NOMO-1 treated with DMSO at 0.1 percent for 48 hours (cell line): ENCODE measurements at regions not wholly inside any gene's neighbourhood (a gene's known extent, or its start where the extent isn't known, plus 50 kb on each side); places are given as distances from the start of the nearest gene placed in this dataset.

Experiments used
- DNase-seq: peaks from one replicate; lab custom pipeline; 2025; ENCODE audit not compliant: unreplicated experiment; lab: John Stamatoyannopoulos, UW

- DNase-seq: no peak
These were observed 84.8 kb upstream of the KITLG start for GRCh38 chr12:88665071-88665470.

GRCh38 chr12:88662961-88663360, 82.7 kb upstream of the KITLG start:
- no peak for DNase-seq

GRCh38 chr12:88662093-88662492, 81.8 kb upstream of the KITLG start:
- no peak for DNase-seq

GRCh38 chr12:88658009-88658408, 77.7 kb upstream of the KITLG start:
- DNase-seq: no peak

DNA sequence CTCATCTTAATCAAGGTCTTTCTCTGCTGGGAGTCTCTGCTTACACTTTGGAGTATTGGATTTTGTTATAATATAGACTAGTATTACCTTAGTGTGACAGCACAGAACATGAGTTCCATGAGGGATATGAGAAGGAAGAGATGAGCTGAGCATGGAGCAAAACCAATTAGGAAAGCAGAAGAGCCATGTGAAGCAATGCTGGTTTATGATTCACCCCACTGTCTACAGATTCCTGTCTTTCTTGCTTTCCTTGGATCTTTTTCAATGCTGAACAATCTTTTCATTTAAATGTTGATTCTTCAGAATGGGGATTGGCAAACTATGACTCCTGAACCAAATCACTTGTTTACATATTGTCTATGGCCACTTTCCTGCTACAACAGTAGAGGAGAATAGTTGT, 70.4 kb upstream of the KITLG start:
- no peak for DNase-seq

GRCh38 chr12:88648625-88649024, 68.4 kb upstream of the KITLG start:
- no peak for DNase-seq

- no peak for DNase-seq
These were observed 66.6 kb upstream of the KITLG start for GRCh38 chr12:88646824-88647223.

DNA sequence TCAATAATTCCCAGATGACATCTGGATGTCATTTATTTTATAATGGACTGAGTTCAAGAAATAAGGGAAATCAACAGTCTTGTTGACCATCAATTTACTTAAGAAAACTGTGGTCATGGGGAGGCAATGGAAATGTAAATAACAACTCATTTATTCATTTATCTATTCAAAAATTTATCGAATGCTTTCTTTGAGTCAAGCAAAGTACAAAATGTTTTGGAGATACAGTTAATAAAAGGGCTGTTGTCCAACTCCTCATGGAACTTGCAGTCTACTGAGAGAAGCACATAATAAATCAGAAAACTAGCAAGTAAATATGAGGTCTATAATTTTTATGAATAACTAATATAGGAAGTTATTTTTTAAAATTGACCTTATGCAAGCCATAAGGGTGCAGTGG, 65.5 kb upstream of the KITLG start:
- DNase-seq: no peak

DNA sequence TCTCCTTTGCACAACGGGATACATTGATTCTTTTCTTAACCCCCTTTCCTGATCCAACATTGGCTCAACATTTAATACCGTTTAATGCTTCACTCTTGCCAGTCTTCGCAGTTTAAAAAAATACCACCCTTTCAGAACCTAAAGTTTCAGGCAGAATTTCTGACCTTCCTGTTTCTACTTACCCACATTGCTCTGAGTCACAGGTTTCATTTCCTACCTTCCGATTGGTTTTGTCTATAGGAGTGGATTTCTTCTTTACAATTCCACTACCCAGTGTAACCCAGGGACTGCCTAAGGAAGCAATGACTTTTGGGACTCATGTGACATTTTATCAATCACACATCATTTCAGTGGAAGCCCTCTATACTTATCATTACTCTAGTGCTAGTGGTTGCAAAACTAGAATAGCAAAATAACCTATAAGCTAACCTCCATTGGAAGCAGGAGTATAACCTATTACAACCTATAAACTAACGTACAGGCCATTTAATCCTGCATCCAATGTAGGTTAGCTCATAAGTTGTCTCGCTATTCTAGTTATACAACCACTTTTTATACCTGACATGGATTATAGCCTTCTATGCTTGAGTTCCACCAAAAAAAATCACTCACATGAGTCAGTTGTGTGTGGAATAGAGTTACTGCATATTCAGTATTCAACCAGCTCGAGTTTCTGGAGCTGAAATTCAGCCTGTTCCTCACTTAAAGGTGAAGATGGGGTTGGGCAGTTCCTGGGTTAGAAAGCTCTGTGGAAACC, 64.9 kb upstream of the KITLG start:
- peak; percentile 81 for DNase-seq

DNA sequence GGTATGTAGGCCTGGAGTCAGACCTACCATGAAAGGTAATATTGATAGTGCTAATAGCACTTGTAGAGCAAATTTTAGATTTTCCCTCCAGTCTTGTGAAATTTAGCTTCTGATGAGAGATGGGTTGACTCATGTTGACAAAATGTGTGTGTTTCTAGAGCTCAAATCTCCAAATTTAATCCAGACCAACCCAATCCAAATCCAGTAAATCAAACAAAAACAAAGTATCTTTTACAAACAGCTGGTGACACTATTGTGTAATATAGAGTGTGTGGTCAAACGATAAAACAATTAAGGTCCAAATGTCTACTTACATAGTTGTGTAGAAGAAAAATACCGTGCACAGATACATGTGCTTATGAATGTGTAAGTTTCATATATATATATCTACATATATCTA, 63.4 kb upstream of the KITLG start:
- DNase-seq: no peak

DNA sequence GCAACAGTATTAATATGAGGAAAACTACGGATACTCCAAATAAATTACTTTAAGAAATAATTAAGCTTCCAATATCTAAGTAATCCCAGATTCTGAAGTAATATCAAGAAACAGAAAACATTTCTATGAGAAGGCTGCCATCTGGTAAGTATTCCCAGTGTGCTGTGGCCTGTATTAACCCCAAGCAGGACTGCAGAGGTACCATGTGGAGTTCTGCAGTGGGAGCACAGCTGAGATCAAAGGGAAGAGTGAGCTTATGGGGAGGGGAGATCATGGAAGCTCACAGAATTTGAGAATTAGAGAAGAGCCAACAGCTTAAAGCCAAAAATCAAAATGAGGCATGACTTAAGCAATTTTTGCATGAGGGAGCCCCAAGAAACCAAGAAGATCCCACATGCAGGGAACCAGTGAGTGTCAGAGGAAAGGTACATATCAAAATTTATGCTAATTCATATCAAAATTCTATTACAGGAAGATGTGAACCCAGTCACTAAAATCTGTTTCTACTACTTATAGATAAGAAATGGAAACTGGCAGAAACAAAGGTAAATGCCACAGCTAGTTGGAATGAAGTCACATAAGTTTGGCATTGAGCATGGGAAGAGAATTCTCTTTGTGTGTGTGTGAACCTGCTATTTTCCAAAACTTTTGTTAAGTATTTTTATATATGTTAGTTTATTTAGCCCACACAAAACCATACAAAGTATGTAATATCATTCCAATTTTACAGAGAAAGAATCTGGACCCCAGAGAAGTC, 62.6 kb upstream of the KITLG start:
- DNase-seq: no peak

GRCh38 chr12:88638966-88639760, 58.9 kb upstream of the KITLG start:
- peak; percentile 88 for DNase-seq

DNA sequence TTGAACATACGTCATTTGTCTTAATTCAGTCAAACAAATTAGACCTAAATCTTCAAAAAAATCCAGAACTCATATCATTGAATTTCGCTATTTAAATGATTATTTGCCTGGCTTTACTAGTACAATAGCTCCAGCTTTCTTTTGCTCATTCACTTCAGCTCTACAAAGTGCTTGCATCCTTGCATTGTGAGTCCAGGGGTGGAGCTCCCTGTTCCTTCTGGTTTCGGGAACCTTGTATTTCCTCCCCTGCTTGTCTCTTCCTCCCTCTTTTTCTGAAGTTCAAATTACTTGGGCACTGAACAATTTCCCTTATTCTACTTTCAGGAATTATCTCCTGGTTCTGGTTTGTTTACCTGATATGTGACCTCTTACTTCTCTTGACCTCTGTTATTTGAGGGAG, 58.1 kb upstream of the KITLG start:
- no peak for DNase-seq

DNA sequence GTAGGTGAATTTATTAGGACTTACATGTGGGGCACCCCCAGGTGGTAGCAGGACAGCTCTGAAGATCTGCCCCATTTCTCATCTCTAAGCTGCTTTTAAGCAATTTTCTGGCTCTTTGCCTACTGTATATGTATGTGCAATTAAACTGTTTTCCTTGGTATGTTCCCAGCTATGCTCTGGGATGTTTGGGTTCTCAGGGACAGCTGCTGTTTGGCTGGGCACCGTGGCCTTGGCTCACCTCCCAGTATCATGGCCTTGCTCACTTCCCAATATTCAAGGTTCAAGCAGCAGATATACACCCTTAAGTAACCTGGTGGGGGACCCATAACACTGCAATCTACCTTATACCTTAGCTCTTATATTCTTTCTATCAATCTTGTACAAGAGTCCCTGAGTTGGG, 53.7 kb upstream of the KITLG start:
- DNase-seq: no peak

GRCh38 chr12:88633312-88633711, 53.0 kb upstream of the KITLG start:
- DNase-seq: peak; percentile 10

GRCh38 chr12:88630561-88630960, 50.3 kb upstream of the KITLG start:
- no peak for DNase-seq
